Muscle of leg (tissue), 3 donors: ENCODE measurements at regions not wholly inside any gene's neighbourhood (a gene's known extent, or its start where the extent isn't known, plus 50 kb on each side); places are given as distances from the start of the nearest gene placed in this dataset.

Experiments used
- DNase-seq: peaks from one replicate; pipeline ENCODE4 v3.0.0; 2013
- H3K27ac ChIP-seq: one replicate; pipeline ENCODE4 v1.5.1; 2013; ENCODE audit warnings: mild to moderate bottlenecking, low read length, control low read depth
- H3K27me3 ChIP-seq: one replicate; pipeline ENCODE4 v1.6.1; 2013; ENCODE audit warnings: low read length; ENCODE audit not compliant: control insufficient read depth, insufficient read depth
- H3K36me3 ChIP-seq: one replicate; pipeline ENCODE4 v1.6.1; 2013; ENCODE audit warnings: low read length; ENCODE audit not compliant: control insufficient read depth, insufficient read depth
- H3K4me1 ChIP-seq: one replicate; pipeline ENCODE4 v1.6.1; 2013; ENCODE audit warnings: low read length; ENCODE audit not compliant: control insufficient read depth, insufficient read depth
- H3K4me3 ChIP-seq: one replicate; pipeline ENCODE4 v1.5.1; 2013; ENCODE audit warnings: low read length, control low read depth
- H3K9me3 ChIP-seq: replicated peaks from 2 replicates; pipeline ENCODE4 v1.6.1; 2013; ENCODE audit warnings: low read depth, low read length; ENCODE audit not compliant: control insufficient read depth
- WGBS: methylation state at CpG from one replicate; pipeline ENCODE4 v1.1.5; 2013; ENCODE audit warnings: missing lambda C conversion rate; ENCODE audit not compliant: insufficient coverage; 5-methylcytosine and 5-hydroxymethylcytosine counted together

- Histone ChIP-seq H3K4me1 (no peaks in the 10 kb centered on the region), H3K27ac (no peak overlapping the region), H3K27me3 (peaks cover 32% of the 10 kb centered on the region), H3K4me3 (no peak overlapping the region), H3K36me3 (no peaks in the 10 kb centered on the region), H3K9me3 (no peaks in the 10 kb centered on the region)
- WGBS = 51% methylated on average over 7 of the region's 12 CpGs
- no peak for DNase-seq
Observed at GRCh38 chr12:131379738-131380137, 331.2 kb upstream of the SFSWAP start.

- 44% methylated on average over 20 of the region's 28 CpGs for WGBS
- Histone ChIP-seq H3K9me3 (no peaks in the 10 kb centered on the region), H3K4me3 (no peak overlapping the region), H3K36me3 (no peaks in the 10 kb centered on the region), H3K27ac (no peak overlapping the region), H3K4me1 (no peaks in the 10 kb centered on the region), H3K27me3 (peaks cover 38% of the 10 kb centered on the region)
- no peak for DNase-seq
Observed at GRCh38 chr12:131380220-131380964, 330.5 kb upstream of the SFSWAP start.

GRCh38 chr12:131380965-131381705 is 329.8 kb upstream of the SFSWAP start:
- Histone ChIP-seq H3K4me3 (no peak overlapping the region), H3K27me3 (peaks cover 45% of the 10 kb centered on the region), H3K27ac (no peak overlapping the region), H3K36me3 (no peaks in the 10 kb centered on the region), H3K9me3 (no peaks in the 10 kb centered on the region), H3K4me1 (no peaks in the 10 kb centered on the region)
- DNase-seq = no peak
- WGBS = 36% methylated on average over 21 of the region's 27 CpGs

GRCh38 chr12:131381716-131382430 is 329.0 kb upstream of the SFSWAP start:
- Histone ChIP-seq H3K27me3 (peaks cover 47% of the 10 kb centered on the region), H3K9me3 (no peaks in the 10 kb centered on the region), H3K4me1 (no peaks in the 10 kb centered on the region), H3K36me3 (no peaks in the 10 kb centered on the region), H3K27ac (no peak overlapping the region), H3K4me3 (no peak overlapping the region)
- DNase-seq = no peak
- 78% methylated on average over 16 of the region's 22 CpGs for WGBS

- no peak overlapping the region for H3K27ac ChIP-seq
- H3K36me3 ChIP-seq = no peaks in the 10 kb centered on the region
- no peak overlapping the region for H3K4me3 ChIP-seq
- WGBS = 88% methylated on average over 9 of the region's 9 CpGs
- H3K4me1 ChIP-seq = no peaks in the 10 kb centered on the region
- H3K27me3 ChIP-seq = peaks cover 48% of the 10 kb centered on the region
- H3K9me3 ChIP-seq = no peaks in the 10 kb centered on the region
- DNase-seq = no peak
Observed at GRCh38 chr12:131383291-131383690, 327.6 kb upstream of the SFSWAP start.

GRCh38 chr12:131383741-131384543 is 326.9 kb upstream of the SFSWAP start:
- H3K27ac ChIP-seq = no peak overlapping the region
- H3K9me3 ChIP-seq = no peaks in the 10 kb centered on the region
- WGBS = 53% methylated on average over 19 of the region's 21 CpGs
- peaks cover 48% of the 10 kb centered on the region for H3K27me3 ChIP-seq
- no peak for DNase-seq
- no peaks in the 10 kb centered on the region for H3K36me3 ChIP-seq
- no peaks in the 10 kb centered on the region for H3K4me1 ChIP-seq
- no peak overlapping the region for H3K4me3 ChIP-seq

- Histone ChIP-seq H3K27me3 (peaks cover 44% of the 10 kb centered on the region), H3K4me1 (no peaks in the 10 kb centered on the region), H3K36me3 (no peaks in the 10 kb centered on the region), H3K27ac (no peak overlapping the region), H3K4me3 (no peak overlapping the region), H3K9me3 (no peaks in the 10 kb centered on the region)
- 54% methylated on average over 7 of the region's 8 CpGs for WGBS
- no peak for DNase-seq
Observed at GRCh38 chr12:131384544-131384855, 326.4 kb upstream of the SFSWAP start.

- 73% methylated on average over 18 of the region's 26 CpGs for WGBS
- H3K27me3 ChIP-seq = peaks cover 34% of the 10 kb centered on the region
Observed at GRCh38 chr12:131385313-131386166, 325.4 kb upstream of the SFSWAP start.

GRCh38 chr12:131386167-131386521 is 324.7 kb upstream of the SFSWAP start:
- no peak for DNase-seq
- WGBS = 31% methylated on average over 3 of the region's 9 CpGs
- Histone ChIP-seq H3K27ac (no peak overlapping the region), H3K36me3 (no peaks in the 10 kb centered on the region), H3K9me3 (no peaks in the 10 kb centered on the region), H3K4me3 (no peak overlapping the region), H3K4me1 (peaks cover 11% of the 10 kb centered on the region), H3K27me3 (peaks cover 28% of the 10 kb centered on the region)

More at GRCh38 chr12:131385313-131386166, 325.4 kb upstream of the SFSWAP start:
- no peaks in the 10 kb centered on the region for H3K36me3 ChIP-seq
- H3K4me3 ChIP-seq = no peak overlapping the region
- DNase-seq = no peak
- no peak overlapping the region for H3K27ac ChIP-seq
- no peaks in the 10 kb centered on the region for H3K9me3 ChIP-seq
- peaks cover 6% of the 10 kb centered on the region for H3K4me1 ChIP-seq
